IMR-90 (cell line): ENCODE measurements at regions not wholly inside any gene's neighbourhood (a gene's known extent, or its start where the extent isn't known, plus 50 kb on each side); places are given as distances from the start of the nearest gene placed in this dataset.

Source experiments
- ATAC-seq: fragments of 200-7000 bp; cut with Tn5 transposase; 2 replicates; pipeline ENCODE4 v1.9.1; 2020; ENCODE audit warnings: low read depth, mild to moderate bottlenecking, moderate library complexity
- BruUV-seq: library from RNA; stranded (reverse); fragments of 400-500 nt; replicated peaks from 2 replicates; lab custom pipeline; 2021; lab: Mats Ljungman, UMichigan
- CTCF ChIA-PET: fragments of 300-600 bp; formaldehyde crosslinking; extraction: SDS; loops from one replicate; lab custom pipeline; 2021; ENCODE audit warnings: antibody characterized with exemption; lab: Yijun Ruan, JAX
- POLR2A ChIA-PET: fragments of 300-600 bp; sonication (Branson Sonifier 250); formaldehyde crosslinking; loops from one replicate; lab custom pipeline; 2022; ENCODE audit warnings: antibody characterized with exemption; ENCODE audit not compliant: unreplicated experiment; lab: Charles Lee
- DNase-seq: peaks from one replicate; pipeline ENCODE4 v3.0.0; 2013
- H2AFZ ChIP-seq: replicated peaks from 2 replicates; pipeline ENCODE3; 2013; ENCODE audit warnings: low read length, mild to moderate bottlenecking; ENCODE audit not compliant: poor library complexity
- H2AK5ac ChIP-seq: 2 replicates; pipeline ENCODE4 v1.6.1; 2013; ENCODE audit warnings: low read depth, low read length, inconsistent platforms
- H2AK9ac ChIP-seq: replicated peaks from 2 replicates; pipeline ENCODE3; 2013; ENCODE audit warnings: mild to moderate bottlenecking, low read depth, low read length, moderate library complexity; ENCODE audit not compliant: poor library complexity
- H2BK120ac ChIP-seq: 2 replicates; pipeline ENCODE4 v1.6.1; 2013; ENCODE audit warnings: low read depth, low read length, inconsistent platforms
- H2BK15ac ChIP-seq: 3 replicates; pipeline ENCODE4 v1.6.1; 2013; ENCODE audit warnings: low read depth, low read length, inconsistent platforms
- H2BK20ac ChIP-seq: 2 replicates; pipeline ENCODE4 v1.6.1; 2013; ENCODE audit warnings: low read depth, mild to moderate bottlenecking, inconsistent platforms, low read length, moderate library complexity
- H2BK5ac ChIP-seq: 2 replicates; pipeline ENCODE4 v1.6.1; 2013; ENCODE audit warnings: mild to moderate bottlenecking, low read depth, low read length, inconsistent platforms; ENCODE audit not compliant: poor library complexity, severe bottlenecking
- H3K14ac ChIP-seq: replicated peaks from 2 replicates; pipeline ENCODE4 v1.6.1; 2013; ENCODE audit warnings: low read depth, low read length, inconsistent platforms
- H3K18ac ChIP-seq: 2 replicates; pipeline ENCODE4 v1.6.1; 2013; ENCODE audit warnings: low read depth, low read length, control low read depth
- H3K23ac ChIP-seq: 2 replicates; pipeline ENCODE4 v1.6.1; 2013; ENCODE audit warnings: low read depth, low read length, inconsistent platforms
- H3K27ac ChIP-seq: 2 replicates; pipeline ENCODE4 v1.5.1; 2013; ENCODE audit warnings: mild to moderate bottlenecking, control low read depth, low read length; ENCODE audit not compliant: insufficient read depth
- H3K27me3 ChIP-seq: 2 replicates; pipeline ENCODE4 v1.6.1; 2013; ENCODE audit warnings: low read length; ENCODE audit not compliant: control insufficient read depth, insufficient read depth
- H3K36me3 ChIP-seq: 2 replicates; pipeline ENCODE4 v1.6.1; 2013; ENCODE audit warnings: low read length, mixed read lengths; ENCODE audit not compliant: control insufficient read depth, insufficient read depth
- H3K4ac ChIP-seq: 2 replicates; pipeline ENCODE4 v1.6.1; 2013; ENCODE audit warnings: low read depth, low read length, inconsistent platforms
- H3K4me1 ChIP-seq: 2 replicates; pipeline ENCODE4 v1.6.1; 2013; ENCODE audit warnings: low read length, mixed read lengths; ENCODE audit not compliant: control insufficient read depth, insufficient read depth
- H3K4me2 ChIP-seq: 2 replicates; pipeline ENCODE4 v1.6.1; 2013; ENCODE audit warnings: low read depth, mild to moderate bottlenecking, control low read depth, low read length, moderate library complexity
- H3K4me3 ChIP-seq: 2 replicates; pipeline ENCODE4 v1.5.1; 2013; ENCODE audit warnings: low read depth, mild to moderate bottlenecking, control low read depth, low read length, moderate library complexity; ENCODE audit not compliant: insufficient read depth
- H3K56ac ChIP-seq: 2 replicates; pipeline ENCODE4 v1.6.1; 2013; ENCODE audit warnings: low read length, inconsistent platforms; ENCODE audit not compliant: insufficient read depth; ENCODE audit errors: extremely low read depth
- H3K79me1 ChIP-seq, 2 experiments: 2 replicates each; pipeline ENCODE4 v1.6.1; 2013; ENCODE audit warnings: low read length in 2 of 2, inconsistent platforms in 1 of 2, low read depth in 1 of 2
- H3K9ac ChIP-seq: 2 replicates; pipeline ENCODE4 v1.6.1; 2013; ENCODE audit warnings: low read depth, low read length, control low read depth
- H3K9me1 ChIP-seq: 2 replicates; pipeline ENCODE4 v1.6.1; 2013; ENCODE audit warnings: low read length, inconsistent platforms; ENCODE audit not compliant: insufficient read depth
- H3K9me3 ChIP-seq: 2 replicates; pipeline ENCODE4 v1.6.1; 2013; ENCODE audit warnings: low read length; ENCODE audit not compliant: control insufficient read depth, insufficient read depth
- H4K20me1 ChIP-seq: 2 replicates; pipeline ENCODE4 v1.6.1; 2013; ENCODE audit warnings: low read length, inconsistent platforms; ENCODE audit not compliant: insufficient read depth
- H4K5ac ChIP-seq: 2 replicates; pipeline ENCODE4 v1.6.1; 2013; ENCODE audit warnings: mild to moderate bottlenecking, low read depth, low read length, control low read depth
- H4K8ac ChIP-seq, 2 experiments: 2 replicates each; pipeline ENCODE4 v1.6.1; 2013; ENCODE audit warnings: low read depth in 2 of 2, low read length in 2 of 2, control low read depth in 1 of 2, inconsistent platforms in 1 of 2
- H4K91ac ChIP-seq: 2 replicates; pipeline ENCODE4 v1.6.1; 2013; ENCODE audit warnings: low read depth, low read length, inconsistent platforms; ENCODE audit not compliant: insufficient read depth
- BHLHE40 ChIP-seq: fragments of 150-350 bp; IDR thresholded peaks from 2 replicates; pipeline ENCODE4 v1.6.1; 2016; ENCODE audit warnings: mild to moderate bottlenecking, low read depth, low read length
- CEBPB ChIP-seq: IDR thresholded peaks from 2 replicates; pipeline ENCODE4 v1.6.1; 2012; ENCODE audit warnings: low read depth, low read length, improper control_type of control experiment
- CHD1 ChIP-seq: IDR thresholded peaks from 2 replicates; pipeline ENCODE4 v1.6.1; 2012; ENCODE audit warnings: low read depth, low read length, improper control_type of control experiment
- FOS ChIP-seq: fragments of 150-350 bp; IDR thresholded peaks from 2 replicates; pipeline ENCODE4 v1.6.1; 2016; ENCODE audit warnings: low read depth, low read length
- MAFK ChIP-seq: IDR thresholded peaks from 2 replicates; pipeline ENCODE4 v1.6.1; 2012; ENCODE audit warnings: low read depth, low read length, improper control_type of control experiment
- MAZ ChIP-seq: IDR thresholded peaks from 2 replicates; pipeline ENCODE4 v1.6.1; 2012; ENCODE audit warnings: low read depth, mild to moderate bottlenecking, low read length, improper control_type of control experiment, moderate library complexity, borderline replicate concordance
- MXI1 ChIP-seq: IDR thresholded peaks from 2 replicates; pipeline ENCODE4 v1.6.1; 2012; ENCODE audit warnings: low read depth, mild to moderate bottlenecking, low read length, moderate library complexity, borderline replicate concordance
- NFE2L2 ChIP-seq: fragments of 150-350 bp; IDR thresholded peaks from 2 replicates; pipeline ENCODE4 v1.6.1; 2016; ENCODE audit warnings: low read depth, mild to moderate bottlenecking, low read length
- POLR2A ChIP-seq: IDR thresholded peaks from 2 replicates; pipeline ENCODE4 v1.6.1; 2012; ENCODE audit warnings: mild to moderate bottlenecking, low read depth, low read length
- RAD21 ChIP-seq: IDR thresholded peaks from 2 replicates; pipeline ENCODE4 v1.6.1; 2012; ENCODE audit warnings: low read length, improper control_type of control experiment
- RCOR1 ChIP-seq: IDR thresholded peaks from 2 replicates; pipeline ENCODE4 v1.6.1; 2012; ENCODE audit warnings: mild to moderate bottlenecking, low read length, improper control_type of control experiment; ENCODE audit not compliant: insufficient replicate concordance
- RFX5 ChIP-seq: IDR thresholded peaks from 2 replicates; pipeline ENCODE4 v1.8.0; 2012; ENCODE audit warnings: low read depth, mild to moderate bottlenecking, low read length, moderate library complexity
- SMC3 ChIP-seq: fragments of 150-350 bp; IDR thresholded peaks from 2 replicates; pipeline ENCODE4 v1.6.1; 2016; ENCODE audit warnings: low read depth, mild to moderate bottlenecking, antibody characterized with exemption, low read length, moderate library complexity
- WGBS, 2 experiments: methylation state at CpG; one replicate each; pipeline versions ENCODE4 v1.1.5 to v1.1.7; 2013; ENCODE audit warnings: missing lambda C conversion rate in 2 of 2; ENCODE audit not compliant: insufficient read length in 1 of 2; ENCODE audit errors: extremely low coverage in 2 of 2; 5-methylcytosine and 5-hydroxymethylcytosine counted together
- dilution Hi-C: fragments of 300-500 bp; cut with HindIII; formaldehyde crosslinking; loops from one replicate; pipeline ENCODE4 v1.14.3; 2018; ENCODE audit warnings: low sequenced_read_pairs; ENCODE audit not compliant: unreplicated experiment
- in situ Hi-C: fragments of 300-500 bp; cut with MboI; formaldehyde crosslinking; loops from 3 replicates; pipeline ENCODE4 v1.14.3; 2019; ENCODE audit warnings: low sequenced_read_pairs, inconsistent platforms, mixed read lengths
- intact Hi-C: fragments of 100-400 bp; cut with micrococcal nuclease; formaldehyde crosslinking; loops from 2 replicates; pipeline ENCODE4 v1.10.0; 2022
- TF ChIP-seq, protein P1 (sequence below): fragments of 150-350 bp; IDR thresholded peaks from 2 replicates; pipeline ENCODE4 v1.6.1; 2017; ENCODE audit warnings: mild to moderate bottlenecking, antibody characterized with exemption, low read length, low read depth
- TF ChIP-seq, protein P2 (sequence below): fragments of 150-350 bp; IDR thresholded peaks from 2 replicates; pipeline ENCODE4 v1.6.1; 2016; ENCODE audit warnings: low read depth, mild to moderate bottlenecking, low read length, moderate library complexity, borderline replicate concordance
- TF ChIP-seq, protein P3 (sequence below): conservative IDR thresholded peaks from 2 replicates; pipeline ENCODE4 v1.5.1; 2012; ENCODE audit warnings: mild to moderate bottlenecking, low read depth, low read length, improper control_type of control experiment

- Histone ChIP-seq H4K91ac (no peak overlapping the region), H3K4me2 (no peak overlapping the region), H3K27ac (no peak overlapping the region), H2BK120ac (no peak overlapping the region), H2AK9ac (no peak overlapping the region), H4K8ac (no peak overlapping the region), H2BK15ac (no peak overlapping the region), H2AK5ac (no peak overlapping the region), H3K23ac (no peak overlapping the region), H3K9me3 (no peaks in the 10 kb centered on the region), H3K14ac (no peak overlapping the region), H3K56ac (no peak overlapping the region), H2BK5ac (no peak overlapping the region), H4K20me1 (no peaks in the 10 kb centered on the region), H3K9ac (no peak overlapping the region), H3K79me1 (no peaks in the 10 kb centered on the region), H3K4me1 (no peaks in the 10 kb centered on the region), H3K9me1 (no peaks in the 10 kb centered on the region), H3K27me3 (peaks cover 17% of the 10 kb centered on the region), H3K4me3 (no peak overlapping the region), H3K4ac (no peak overlapping the region), H2BK20ac (no peak overlapping the region), H3K36me3 (no peaks in the 10 kb centered on the region), H4K5ac (no peak overlapping the region), H2AFZ (no peak overlapping the region), H3K18ac (no peak overlapping the region)
- WGBS, 2 experiments: no CpG with 5 or more reads among the region's 4 CpGs
- dilution Hi-C loops: no loop called here
- ATAC-seq (no peak), DNase-seq (no peak)
- ChIA-PET POLR2A (no interaction called here), CTCF (interaction anchor here (0.7 kb wide), 1 partner anchor 929 kb away, joined by 3 read pairs; no protein-coding TSS in a partner anchor)
- TF ChIP-seq, protein P1, sequence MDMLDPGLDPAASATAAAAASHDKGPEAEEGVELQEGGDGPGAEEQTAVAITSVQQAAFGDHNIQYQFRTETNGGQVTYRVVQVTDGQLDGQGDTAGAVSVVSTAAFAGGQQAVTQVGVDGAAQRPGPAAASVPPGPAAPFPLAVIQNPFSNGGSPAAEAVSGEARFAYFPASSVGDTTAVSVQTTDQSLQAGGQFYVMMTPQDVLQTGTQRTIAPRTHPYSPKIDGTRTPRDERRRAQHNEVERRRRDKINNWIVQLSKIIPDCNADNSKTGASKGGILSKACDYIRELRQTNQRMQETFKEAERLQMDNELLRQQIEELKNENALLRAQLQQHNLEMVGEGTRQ: no peak
- TF ChIP-seq NFE2L2 (no peak), POLR2A (no peak), FOS (no peak), CEBPB (no peak), MAFK (no peak), BHLHE40 (no peak), RCOR1 (no peak), RAD21 (no peak), MXI1 (no peak), SMC3 (no peak), CHD1 (no peak), MAZ (no peak), RFX5 (no peak)
- TF ChIP-seq, protein P2, sequence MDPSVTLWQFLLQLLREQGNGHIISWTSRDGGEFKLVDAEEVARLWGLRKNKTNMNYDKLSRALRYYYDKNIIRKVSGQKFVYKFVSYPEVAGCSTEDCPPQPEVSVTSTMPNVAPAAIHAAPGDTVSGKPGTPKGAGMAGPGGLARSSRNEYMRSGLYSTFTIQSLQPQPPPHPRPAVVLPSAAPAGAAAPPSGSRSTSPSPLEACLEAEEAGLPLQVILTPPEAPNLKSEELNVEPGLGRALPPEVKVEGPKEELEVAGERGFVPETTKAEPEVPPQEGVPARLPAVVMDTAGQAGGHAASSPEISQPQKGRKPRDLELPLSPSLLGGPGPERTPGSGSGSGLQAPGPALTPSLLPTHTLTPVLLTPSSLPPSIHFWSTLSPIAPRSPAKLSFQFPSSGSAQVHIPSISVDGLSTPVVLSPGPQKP: no peak
- TF ChIP-seq, protein P3, sequence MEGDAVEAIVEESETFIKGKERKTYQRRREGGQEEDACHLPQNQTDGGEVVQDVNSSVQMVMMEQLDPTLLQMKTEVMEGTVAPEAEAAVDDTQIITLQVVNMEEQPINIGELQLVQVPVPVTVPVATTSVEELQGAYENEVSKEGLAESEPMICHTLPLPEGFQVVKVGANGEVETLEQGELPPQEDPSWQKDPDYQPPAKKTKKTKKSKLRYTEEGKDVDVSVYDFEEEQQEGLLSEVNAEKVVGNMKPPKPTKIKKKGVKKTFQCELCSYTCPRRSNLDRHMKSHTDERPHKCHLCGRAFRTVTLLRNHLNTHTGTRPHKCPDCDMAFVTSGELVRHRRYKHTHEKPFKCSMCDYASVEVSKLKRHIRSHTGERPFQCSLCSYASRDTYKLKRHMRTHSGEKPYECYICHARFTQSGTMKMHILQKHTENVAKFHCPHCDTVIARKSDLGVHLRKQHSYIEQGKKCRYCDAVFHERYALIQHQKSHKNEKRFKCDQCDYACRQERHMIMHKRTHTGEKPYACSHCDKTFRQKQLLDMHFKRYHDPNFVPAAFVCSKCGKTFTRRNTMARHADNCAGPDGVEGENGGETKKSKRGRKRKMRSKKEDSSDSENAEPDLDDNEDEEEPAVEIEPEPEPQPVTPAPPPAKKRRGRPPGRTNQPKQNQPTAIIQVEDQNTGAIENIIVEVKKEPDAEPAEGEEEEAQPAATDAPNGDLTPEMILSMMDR: no peak
- in situ Hi-C loops: no loop called here
- intact Hi-C loops: no loop called here
- BruUV-seq: no TSS peak
Measured at GRCh38 chr13:108142702-108143436, 72.5 kb downstream of the LIG4 start.
